ENCODE measurements at regions not wholly inside any gene's neighbourhood (a gene's known extent, or its start where the extent isn't known, plus 50 kb on each side); places are given as distances from the start of the nearest gene placed in this dataset.

DNA sequence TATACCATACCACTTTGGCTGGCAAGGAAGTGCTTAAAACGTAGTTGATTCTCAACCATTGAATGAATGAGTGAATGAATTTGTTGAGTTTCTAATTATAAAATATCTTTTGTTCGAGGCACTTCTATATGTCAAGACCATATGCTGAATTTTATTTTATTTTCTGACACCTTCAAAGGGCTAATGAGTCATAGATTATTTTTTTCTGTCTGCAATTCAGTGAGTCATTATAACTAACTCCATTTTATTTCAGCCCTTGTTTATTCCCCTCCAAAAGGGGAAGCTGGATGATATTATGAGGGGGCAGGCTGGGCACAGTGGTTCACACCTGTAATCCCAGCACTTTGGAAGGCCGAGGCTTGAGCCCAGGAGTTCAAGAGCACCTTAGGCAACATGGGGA lies 142.4 kb downstream of the P2RY1 start:
- H3K27ac ChIP-seq (ENCODE audit: low read depth, low read length), result no peak overlapping the region
- no peaks in the 10 kb centered on the region for H3K27me3 ChIP-seq (ENCODE audit: control insufficient read depth, insufficient read depth, low read length)
- H3K4me3 ChIP-seq (ENCODE audit: low read depth, low read length), result no peak overlapping the region
- no peak for DNase-seq (ENCODE audit: low read depth, low spot score)
- POLR2A ChIA-PET, result no interaction called here
- no peaks in the 10 kb centered on the region for H3K9me3 ChIP-seq (ENCODE audit: control insufficient read depth, insufficient read depth, low read length)
- CTCF ChIA-PET, result no interaction called here
- TF ChIP-seq, protein P1, sequence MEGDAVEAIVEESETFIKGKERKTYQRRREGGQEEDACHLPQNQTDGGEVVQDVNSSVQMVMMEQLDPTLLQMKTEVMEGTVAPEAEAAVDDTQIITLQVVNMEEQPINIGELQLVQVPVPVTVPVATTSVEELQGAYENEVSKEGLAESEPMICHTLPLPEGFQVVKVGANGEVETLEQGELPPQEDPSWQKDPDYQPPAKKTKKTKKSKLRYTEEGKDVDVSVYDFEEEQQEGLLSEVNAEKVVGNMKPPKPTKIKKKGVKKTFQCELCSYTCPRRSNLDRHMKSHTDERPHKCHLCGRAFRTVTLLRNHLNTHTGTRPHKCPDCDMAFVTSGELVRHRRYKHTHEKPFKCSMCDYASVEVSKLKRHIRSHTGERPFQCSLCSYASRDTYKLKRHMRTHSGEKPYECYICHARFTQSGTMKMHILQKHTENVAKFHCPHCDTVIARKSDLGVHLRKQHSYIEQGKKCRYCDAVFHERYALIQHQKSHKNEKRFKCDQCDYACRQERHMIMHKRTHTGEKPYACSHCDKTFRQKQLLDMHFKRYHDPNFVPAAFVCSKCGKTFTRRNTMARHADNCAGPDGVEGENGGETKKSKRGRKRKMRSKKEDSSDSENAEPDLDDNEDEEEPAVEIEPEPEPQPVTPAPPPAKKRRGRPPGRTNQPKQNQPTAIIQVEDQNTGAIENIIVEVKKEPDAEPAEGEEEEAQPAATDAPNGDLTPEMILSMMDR (IDR thresholded peaks at IDR 0.05; ENCODE audit: low read depth, low read length), result no peak

DNA sequence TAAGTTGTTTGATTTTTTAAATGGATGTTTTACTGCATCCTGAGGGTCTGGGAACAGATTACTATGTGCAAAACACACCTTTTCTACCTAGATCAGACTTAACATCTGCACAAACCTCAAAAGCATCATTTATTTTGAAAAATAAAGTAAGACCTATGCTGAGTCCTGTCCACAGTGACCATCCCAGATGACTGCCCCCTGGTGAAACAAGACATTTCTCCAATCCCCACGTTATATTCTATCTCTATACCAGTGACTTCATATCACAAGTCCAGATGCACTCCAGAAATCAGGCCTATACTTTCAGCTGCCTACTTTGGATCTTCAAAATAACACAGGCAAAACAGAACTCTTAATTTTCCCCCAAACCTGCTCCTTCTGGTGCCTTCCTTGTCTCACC lies 143.2 kb downstream of the P2RY1 start:
- ChIA-PET CTCF (no interaction called here), POLR2A (no interaction called here)
- H3K9me3 ChIP-seq (ENCODE audit: control insufficient read depth, insufficient read depth, low read length), result no peaks in the 10 kb centered on the region
- H3K27ac ChIP-seq (ENCODE audit: low read depth, low read length), result no peak overlapping the region
- H3K4me3 ChIP-seq (ENCODE audit: low read depth, low read length), result no peak overlapping the region
- TF ChIP-seq, protein P1 (IDR thresholded peaks at IDR 0.05; ENCODE audit: low read depth, low read length), result no peak
- H3K27me3 ChIP-seq (ENCODE audit: control insufficient read depth, insufficient read depth, low read length), result no peaks in the 10 kb centered on the region
- DNase-seq (ENCODE audit: low read depth, low spot score), result no peak

DNA sequence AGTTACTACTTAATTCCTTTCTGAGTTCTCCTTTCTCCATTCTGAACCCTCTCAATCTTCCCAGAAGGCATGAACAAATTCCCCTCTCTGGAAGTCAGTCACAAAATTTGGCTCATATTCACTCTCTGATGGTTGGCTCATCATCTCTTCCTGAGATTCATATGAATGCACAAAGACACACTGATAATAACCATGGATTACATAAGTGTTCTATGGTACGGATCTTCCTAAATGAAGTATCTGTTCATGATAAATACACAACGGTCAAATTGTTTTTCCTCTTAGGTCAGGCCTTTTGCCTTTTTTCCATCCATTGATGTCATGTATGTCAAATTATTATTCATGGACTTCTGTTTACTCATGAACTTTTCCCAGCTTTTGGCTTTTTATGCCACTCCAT lies 162.6 kb downstream of the P2RY1 start:
- H3K4me3 ChIP-seq (ENCODE audit: low read depth, low read length), result no peak overlapping the region
- no peaks in the 10 kb centered on the region for H3K27me3 ChIP-seq (ENCODE audit: control insufficient read depth, insufficient read depth, low read length)
- no peaks in the 10 kb centered on the region for H3K9me3 ChIP-seq (ENCODE audit: control insufficient read depth, insufficient read depth, low read length)
- no peak for DNase-seq (ENCODE audit: low read depth, low spot score)
- TF ChIP-seq, protein P1 (IDR thresholded peaks at IDR 0.05; ENCODE audit: low read depth, low read length), result no peak
- ChIA-PET POLR2A (no interaction called here), CTCF (no interaction called here)
- no peak overlapping the region for H3K27ac ChIP-seq (ENCODE audit: low read depth, low read length)

DNA sequence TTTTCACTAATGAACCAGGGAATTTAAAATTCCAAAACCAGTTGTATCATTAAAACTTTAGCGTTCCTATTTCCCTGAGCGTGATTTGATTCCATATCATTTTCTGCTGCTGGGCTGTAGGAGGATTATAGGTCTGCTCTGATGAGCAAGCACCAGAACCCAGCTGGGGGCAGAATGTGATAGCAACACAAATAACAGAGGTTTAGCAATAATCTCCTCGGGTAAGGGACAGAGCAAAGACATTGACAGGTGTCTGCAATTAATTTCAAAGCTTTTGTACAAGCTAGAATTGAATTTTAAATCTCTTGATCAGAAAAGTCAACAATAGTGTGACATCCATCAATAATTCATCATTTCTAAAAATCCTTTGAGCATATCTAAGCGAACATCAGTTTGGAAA lies 163.4 kb upstream of the RAP2B start:
- DNase-seq (ENCODE audit: low read depth, low spot score), result no peak
- H3K4me3 ChIP-seq (ENCODE audit: low read depth, low read length), result no peak overlapping the region
- no peaks in the 10 kb centered on the region for H3K9me3 ChIP-seq (ENCODE audit: control insufficient read depth, insufficient read depth, low read length)
- no peaks in the 10 kb centered on the region for H3K27me3 ChIP-seq (ENCODE audit: control insufficient read depth, insufficient read depth, low read length)
- TF ChIP-seq, protein P1 (IDR thresholded peaks at IDR 0.05; ENCODE audit: low read depth, low read length), result no peak
- CTCF ChIA-PET, result no interaction called here
- H3K27ac ChIP-seq (ENCODE audit: low read depth, low read length), result no peak overlapping the region
- POLR2A ChIA-PET, result no interaction called here

DNA sequence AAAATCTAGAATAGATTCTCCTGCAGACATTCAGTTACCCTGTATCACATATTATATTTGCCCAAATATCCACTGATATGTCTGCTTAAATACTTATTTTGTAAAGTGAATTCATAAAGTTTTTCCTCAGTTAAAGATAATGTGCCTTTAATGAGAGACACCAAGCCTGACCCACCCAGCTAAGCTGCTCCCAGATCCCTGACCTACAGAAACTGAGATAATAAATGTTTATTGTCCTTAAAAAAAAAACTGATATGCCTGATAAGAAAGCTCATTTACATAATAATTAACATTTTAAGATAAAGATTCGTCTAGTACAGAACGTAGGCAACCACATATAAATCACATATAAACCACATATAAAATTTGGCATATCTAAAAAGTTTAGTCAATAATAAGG lies 161.7 kb upstream of the RAP2B start:
- DNase-seq (ENCODE audit: low read depth, low spot score), result no peak
- TF ChIP-seq, protein P1 (IDR thresholded peaks at IDR 0.05; ENCODE audit: low read depth, low read length), result no peak
- Histone ChIP-seq H3K27me3 (ENCODE audit: control insufficient read depth, insufficient read depth, low read length) (no peaks in the 10 kb centered on the region), H3K9me3 (ENCODE audit: control insufficient read depth, insufficient read depth, low read length) (no peaks in the 10 kb centered on the region), H3K4me3 (ENCODE audit: low read depth, low read length) (no peak overlapping the region), H3K27ac (ENCODE audit: low read depth, low read length) (no peak overlapping the region)
- ChIA-PET POLR2A (no interaction called here), CTCF (interaction anchor here (0.6 kb wide), 1 partner anchor 941 kb away, joined by 3 read pairs; no protein-coding TSS in a partner anchor)

Measured in AG04450 (cell line).